ENCODE measurements at regions not wholly inside any gene's neighbourhood (a gene's known extent, or its start where the extent isn't known, plus 50 kb on each side); places are given as distances from the start of the nearest gene placed in this dataset.

GRCh38 chr1:29946057-29946456, 709.7 kb downstream of the PTPRU start:
- TF ChIP-seq ZNF592 (IDR thresholded peaks at IDR 0.05) (no peak), RAD21 (IDR thresholded peaks at IDR 0.05; ENCODE audit: insufficient read depth, low read depth, low read length) (no peak), POLR2AphosphoS5 (IDR thresholded peaks at IDR 0.05; ENCODE audit: low read length) (no peak), CEBPB (IDR thresholded peaks at IDR 0.05; ENCODE audit: borderline replicate concordance in 1 of 2, low read depth in 2 of 2, low read length in 2 of 2) (no peak), SP1 (IDR thresholded peaks at IDR 0.05; ENCODE audit: low read depth, low read length) (no peak), EZH2 (IDR thresholded peaks at IDR 0.05; ENCODE audit: borderline replicate concordance, control insufficient read depth, low read depth, low read length) (no peak)
